ENCODE measurements at regions not wholly inside any gene's neighbourhood (a gene's known extent, or its start where the extent isn't known, plus 50 kb on each side); places are given as distances from the start of the nearest gene placed in this dataset.

- H3K4me3 ChIP-seq = no peak overlapping the region
- no peaks in the 10 kb centered on the region for H3K9me3 ChIP-seq
- WGBS, 2 donors = 51 to 59% methylated on average over 14 of the region's 14 CpGs
- no peaks in the 10 kb centered on the region for H3K4me1 ChIP-seq
- DNase-seq (no peak), ATAC-seq (no peak)
- peaks cover 0 to 77% (median 64%) of the 10 kb centered on the region in 7 donors for H3K27me3 ChIP-seq
- no peak overlapping the region for H3K27ac ChIP-seq
- no peaks in the 10 kb centered on the region for H3K36me3 ChIP-seq
- TF ChIP-seq CTCF (IDR thresholded peaks at IDR 0.05) = no peak
- intact Hi-C loops (cut with DNase I) = no loop called here
Observed at GRCh38 chr22:45077286-45077685, 67.5 kb upstream of the PHF21B start.

DNA sequence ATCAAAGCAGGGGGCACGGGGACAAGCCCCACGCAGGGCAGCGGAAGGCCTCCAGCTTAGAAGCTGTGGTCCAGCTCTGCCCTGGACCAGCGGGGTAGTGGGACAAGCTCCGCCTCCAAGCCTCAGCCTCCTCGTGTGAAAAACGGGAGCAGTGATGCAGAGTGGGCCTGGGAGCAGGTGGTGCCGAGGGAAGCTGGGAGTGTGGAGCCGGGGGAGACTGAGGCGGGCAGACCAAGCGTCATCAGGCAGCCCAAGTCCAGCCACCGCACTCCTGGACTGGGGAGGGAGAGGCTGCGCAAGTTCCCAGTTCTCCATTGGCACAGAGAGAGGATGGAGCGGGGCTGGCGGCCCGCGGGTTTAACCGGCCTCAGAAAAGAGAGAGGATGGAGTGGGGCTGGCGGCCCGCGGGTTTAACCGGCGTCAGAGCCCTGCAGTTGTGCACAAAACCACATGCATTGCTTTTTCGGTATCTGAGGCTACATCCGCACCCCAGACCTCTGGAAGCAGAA lies 68.1 kb upstream of the PHF21B start:
- H3K27me3 ChIP-seq = peaks cover 0 to 77% (median 62%) of the 10 kb centered on the region in 7 donors

DNA sequence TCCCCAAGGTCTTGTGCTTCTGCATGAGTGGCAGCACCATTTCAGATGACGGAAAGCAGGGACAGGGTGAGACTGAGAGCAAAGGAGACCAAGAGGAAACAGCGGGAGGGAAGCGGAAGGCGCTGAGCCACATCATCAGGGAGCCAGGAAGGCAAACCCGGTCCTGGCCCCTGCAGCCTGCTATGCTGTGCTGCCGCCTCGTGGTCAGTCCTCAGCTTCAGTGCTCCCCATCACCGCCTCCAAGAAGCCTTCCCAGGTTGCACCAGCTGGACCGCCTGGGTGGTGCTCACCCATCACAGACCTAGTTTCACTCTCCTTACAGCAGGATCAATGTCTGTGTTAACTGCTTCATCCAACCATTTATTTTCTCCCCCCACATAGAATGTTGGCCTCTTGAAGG lies 73.0 kb upstream of the PHF21B start:
- ATAC-seq (no peak), DNase-seq (no peak)
- TF ChIP-seq CTCF (IDR thresholded peaks at IDR 0.05) = peak in 3 of 9 donors; percentile 8 to 14 (median 10)
- H3K9me3 ChIP-seq = no peaks in the 10 kb centered on the region
- no peak overlapping the region for H3K4me3 ChIP-seq
- H3K27ac ChIP-seq = no peak overlapping the region
- H3K36me3 ChIP-seq = no peaks in the 10 kb centered on the region
- intact Hi-C loops (cut with DNase I) = no loop called here
- peaks cover 0 to 70% (median 44%) of the 10 kb centered on the region in 7 donors for H3K27me3 ChIP-seq
- no peaks in the 10 kb centered on the region for H3K4me1 ChIP-seq
- 27 to 35% methylated on average over 9 of the region's 9 CpGs for WGBS, 2 donors

More for the DNA sequence above, 68.1 kb upstream of the PHF21B start:
- ATAC-seq = no peak
- intact Hi-C loops (cut with DNase I) = no loop called here
- no peak overlapping the region for H3K27ac ChIP-seq
- H3K4me1 ChIP-seq = no peaks in the 10 kb centered on the region
- H3K4me3 ChIP-seq = no peak overlapping the region
- H3K36me3 ChIP-seq = no peaks in the 10 kb centered on the region
- no peak for TF ChIP-seq CTCF (IDR thresholded peaks at IDR 0.05)
- no peak for DNase-seq
- whole genome bisulfite sequencing, 2 donors = 21 to 62% methylated on average over 25 of the region's 25 CpGs
- H3K9me3 ChIP-seq = no peaks in the 10 kb centered on the region

DNA sequence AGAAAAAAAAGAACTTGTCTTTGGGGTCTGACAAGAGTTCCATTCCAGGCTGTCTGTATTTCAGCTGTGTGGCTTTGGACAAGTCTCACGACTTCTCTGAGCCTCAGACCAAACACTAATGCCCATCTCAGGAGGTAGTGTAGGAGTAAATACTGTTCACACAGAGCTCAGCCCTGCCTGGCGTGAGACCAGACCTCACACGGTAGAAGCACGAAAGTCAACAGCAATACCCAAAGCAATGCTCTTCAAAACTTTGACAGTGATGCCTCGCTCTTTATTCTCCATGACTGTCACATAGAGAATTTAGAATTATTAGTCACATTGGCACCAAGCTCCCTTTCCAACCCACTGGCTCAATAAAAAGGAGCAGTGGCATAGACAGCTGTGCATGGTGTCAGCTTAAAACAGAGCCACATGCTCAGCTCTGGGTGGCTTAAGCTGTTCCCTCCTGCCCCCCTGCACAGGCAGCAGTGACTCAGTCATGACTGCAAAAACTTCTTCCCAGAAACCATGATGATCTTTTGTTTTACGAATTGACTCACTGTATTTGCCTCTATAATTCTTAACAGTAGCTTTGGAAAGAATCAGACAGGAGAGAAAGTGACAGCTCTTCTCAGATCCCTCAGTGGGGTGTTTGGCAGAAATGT lies 74.0 kb upstream of the PHF21B start:
- H3K27ac ChIP-seq = no peak overlapping the region
- intact Hi-C loops (cut with DNase I) = no loop called here
- no peaks in the 10 kb centered on the region for H3K4me1 ChIP-seq
- no peaks in the 10 kb centered on the region for H3K9me3 ChIP-seq
- WGBS, 2 donors = 80 to 84% methylated on average over 6 of the region's 6 CpGs
- H3K27me3 ChIP-seq = peaks cover 0 to 70% (median 35%) of the 10 kb centered on the region in 7 donors
- H3K4me3 ChIP-seq = no peak overlapping the region
- no peaks in the 10 kb centered on the region for H3K36me3 ChIP-seq
- DNase-seq (no peak), ATAC-seq (no peak)
- TF ChIP-seq CTCF (IDR thresholded peaks at IDR 0.05) = no peak

Measured in heart right ventricle (tissue), 16 donors.